Right lobe of liver (tissue), 6 donors: ENCODE measurements at regions not wholly inside any gene's neighbourhood (a gene's known extent, or its start where the extent isn't known, plus 50 kb on each side); places are given as distances from the start of the nearest gene placed in this dataset.

ENCODE experiments used
- ATAC-seq, 4 donors: fragments of 200-7000 bp; cut with Tn5 transposase; one replicate each; pipeline ENCODE4 v1.9.1; 2020; ENCODE audit warnings: mild to moderate bottlenecking in 4 of 4, moderate library complexity in 4 of 4
- DNase-seq, 3 donors: peaks; one replicate each; pipeline ENCODE4 v3.0.0-alpha.2; 2020
- H3K27ac ChIP-seq, 3 donors: fragments of 200-600 bp; one replicate each; pipeline ENCODE4 v1.8.0; 2022
- H3K27me3 ChIP-seq, 2 donors: fragments of 200-600 bp; one replicate each; pipeline ENCODE4 v1.8.0; 2022
- H3K36me3 ChIP-seq, 4 donors: fragments of 200-600 bp; sonication (generic) in 1 of 4; one replicate each; pipeline versions ENCODE4 v1.5.1 to v1.8.0; 2017 to 2022; ENCODE audit warnings: control low read depth in 1 of 4
- H3K4me1 ChIP-seq, 4 donors: fragments of 200-600 bp; sonication (generic) in 1 of 4; one replicate each; pipeline versions ENCODE4 v1.5.1 to v1.8.0; 2017 to 2022; ENCODE audit warnings: control low read depth in 1 of 4
- H3K4me3 ChIP-seq, 3 donors: fragments of 200-600 bp; one replicate each; pipeline ENCODE4 v1.8.0; 2022
- H3K9me3 ChIP-seq, 4 donors: fragments of 200-600 bp; sonication (generic) in 1 of 4; one replicate each; pipeline versions ENCODE4 v1.5.1 to v1.8.0; 2017 to 2022; ENCODE audit warnings: control low read depth in 1 of 4
- POLR2A ChIP-seq: fragments of 450-650 bp; IDR thresholded peaks from one replicate; pipeline ENCODE4 v1.6.1; 2017; ENCODE audit warnings: antibody characterized with exemption, mild to moderate bottlenecking
- WGBS: methylation state at CpG from one replicate; pipeline ENCODE4 v1.1.6; 2018; ENCODE audit warnings: low coverage, low lambda C conversion rate; ENCODE audit not compliant: insufficient coverage; ENCODE audit errors: missing lambda C conversion rate; 5-methylcytosine and 5-hydroxymethylcytosine counted together
- intact Hi-C, 2 donors: fragments of 100-400 bp; cut with DNase I; formaldehyde crosslinking; loops; one replicate each; pipeline versions ENCODE4 v1.11.2 to v1.14.1; 2022
- TF ChIP-seq, protein P1 (sequence below), 4 donors: fragments of 200-600 bp in 3 of 4; fragments of 450-650 bp in 1 of 4; IDR thresholded peaks; one replicate each; pipeline versions ENCODE4 v1.5.1 to v1.8.0; 2016 to 2022; ENCODE audit warnings: antibody characterized with exemption in 4 of 4, mild to moderate bottlenecking in 2 of 4
- donor health status: DM: no; HTN: yes; CAD: no.
- donor health status: DM: no; HTN: no; CAD: no.
- donor health status: DM: no; HTN: no; CAD: no.
- donor health status: DM: no; HTN: yes; CAD: no.
- donor health status: DM: no; HTN: yes; CAD: no.

DNA sequence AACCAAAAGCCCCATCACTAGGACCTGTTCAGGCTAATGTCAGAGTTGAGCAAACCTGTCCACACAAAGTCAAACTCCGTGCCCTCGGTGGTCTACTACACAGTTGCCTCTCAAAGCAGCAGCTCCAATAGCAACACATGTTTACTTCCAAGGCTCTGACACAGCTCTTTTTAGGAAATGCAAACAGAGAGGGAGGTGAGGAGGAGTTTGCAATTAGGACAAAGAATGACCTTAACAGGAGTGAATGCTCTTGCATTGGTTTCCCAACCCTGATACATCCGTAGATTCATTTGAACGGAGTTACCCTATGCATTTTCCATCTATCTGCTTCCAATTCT lies 64.8 kb upstream of the GOLGA8B start:
- Histone ChIP-seq H3K36me3 (no peaks in the 10 kb centered on the region), H3K27me3 (no peaks in the 10 kb centered on the region), H3K27ac (no peak overlapping the region), H3K9me3 (no peaks in the 10 kb centered on the region), H3K4me3 (no peak overlapping the region), H3K4me1 (no peaks in the 10 kb centered on the region)
- ATAC-seq (no peak), DNase-seq (no peak)
- 27% methylated on average over 4 of the region's 4 CpGs for WGBS
- no peak for TF ChIP-seq POLR2A
- TF ChIP-seq, protein P1, sequence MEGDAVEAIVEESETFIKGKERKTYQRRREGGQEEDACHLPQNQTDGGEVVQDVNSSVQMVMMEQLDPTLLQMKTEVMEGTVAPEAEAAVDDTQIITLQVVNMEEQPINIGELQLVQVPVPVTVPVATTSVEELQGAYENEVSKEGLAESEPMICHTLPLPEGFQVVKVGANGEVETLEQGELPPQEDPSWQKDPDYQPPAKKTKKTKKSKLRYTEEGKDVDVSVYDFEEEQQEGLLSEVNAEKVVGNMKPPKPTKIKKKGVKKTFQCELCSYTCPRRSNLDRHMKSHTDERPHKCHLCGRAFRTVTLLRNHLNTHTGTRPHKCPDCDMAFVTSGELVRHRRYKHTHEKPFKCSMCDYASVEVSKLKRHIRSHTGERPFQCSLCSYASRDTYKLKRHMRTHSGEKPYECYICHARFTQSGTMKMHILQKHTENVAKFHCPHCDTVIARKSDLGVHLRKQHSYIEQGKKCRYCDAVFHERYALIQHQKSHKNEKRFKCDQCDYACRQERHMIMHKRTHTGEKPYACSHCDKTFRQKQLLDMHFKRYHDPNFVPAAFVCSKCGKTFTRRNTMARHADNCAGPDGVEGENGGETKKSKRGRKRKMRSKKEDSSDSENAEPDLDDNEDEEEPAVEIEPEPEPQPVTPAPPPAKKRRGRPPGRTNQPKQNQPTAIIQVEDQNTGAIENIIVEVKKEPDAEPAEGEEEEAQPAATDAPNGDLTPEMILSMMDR (IDR thresholded peaks at IDR 0.05): no peak
- intact Hi-C loops: no loop called here

DNA sequence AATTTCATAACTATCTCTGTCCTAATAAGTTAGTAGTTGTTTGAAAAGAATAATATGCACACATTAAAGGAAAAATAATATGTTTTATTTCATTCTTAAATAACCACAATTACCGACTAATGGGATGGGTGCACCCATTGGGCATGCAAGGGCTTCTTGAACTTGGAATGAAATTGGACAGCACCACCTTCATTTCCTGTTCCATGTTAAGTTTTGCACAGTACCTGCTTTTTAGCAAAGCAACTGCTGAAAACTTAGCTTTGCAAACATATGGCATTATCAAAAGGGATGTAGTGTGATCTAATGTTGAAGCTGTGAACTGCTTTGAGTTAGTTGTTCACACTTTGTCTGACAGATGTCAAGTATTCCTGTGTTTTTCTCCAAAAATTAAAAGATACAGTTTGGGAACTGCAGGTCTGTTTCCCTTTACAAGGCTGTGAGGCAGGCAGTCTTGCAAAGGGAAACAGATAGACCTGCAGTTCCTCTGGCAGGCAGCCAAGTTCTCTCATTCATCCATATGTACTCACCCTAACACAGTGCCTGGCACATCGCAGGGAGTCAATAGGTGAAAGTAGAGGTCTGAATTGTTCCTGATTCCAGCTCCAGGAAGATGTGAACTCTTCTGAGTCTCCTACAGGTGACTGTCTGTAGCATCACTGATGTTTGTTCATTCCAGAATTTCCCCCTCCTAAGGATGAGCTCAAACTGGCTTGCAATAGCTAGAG lies 64.3 kb upstream of the GOLGA8B start:
- no peaks in the 10 kb centered on the region for H3K4me1 ChIP-seq
- intact Hi-C loops: no loop called here
- 58% methylated on average over 1 of the region's 2 CpGs for WGBS
- H3K27me3 ChIP-seq: no peaks in the 10 kb centered on the region
- TF ChIP-seq, protein P1 (IDR thresholded peaks at IDR 0.05): no peak
- no peak for TF ChIP-seq POLR2A
- H3K27ac ChIP-seq: no peak overlapping the region
- H3K36me3 ChIP-seq: no peaks in the 10 kb centered on the region
- ATAC-seq (no peak), DNase-seq (no peak)
- H3K9me3 ChIP-seq: no peaks in the 10 kb centered on the region
- H3K4me3 ChIP-seq: no peak overlapping the region

DNA sequence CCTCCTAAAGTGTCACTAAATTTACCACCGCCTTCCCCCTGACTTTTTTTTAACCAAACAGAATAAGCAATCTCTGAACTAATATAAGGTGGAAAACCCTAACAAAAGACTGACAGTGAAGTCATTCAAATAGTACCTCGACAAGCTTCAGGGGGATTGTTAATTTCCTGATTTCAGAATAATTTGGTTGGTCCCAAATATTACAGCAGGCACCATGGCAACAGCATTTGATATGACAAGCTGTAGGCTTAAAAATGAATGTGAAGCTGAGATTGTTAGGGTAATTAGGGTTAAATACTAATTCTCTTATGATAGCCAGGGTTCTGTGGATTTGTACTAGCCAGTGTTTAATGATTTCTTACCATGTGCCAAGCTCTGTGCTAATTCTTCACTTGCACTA lies 63.5 kb upstream of the GOLGA8B start:
- DNase-seq (no peak), ATAC-seq (no peak)
- Histone ChIP-seq H3K27me3 (no peaks in the 10 kb centered on the region), H3K9me3 (no peaks in the 10 kb centered on the region), H3K27ac (no peak overlapping the region), H3K4me3 (no peak overlapping the region), H3K36me3 (no peaks in the 10 kb centered on the region), H3K4me1 (no peaks in the 10 kb centered on the region)
- WGBS: 52% methylated on average over 2 of the region's 2 CpGs
- no peak for TF ChIP-seq POLR2A
- TF ChIP-seq, protein P1 (IDR thresholded peaks at IDR 0.05): no peak
- intact Hi-C loops: no loop called here

DNA sequence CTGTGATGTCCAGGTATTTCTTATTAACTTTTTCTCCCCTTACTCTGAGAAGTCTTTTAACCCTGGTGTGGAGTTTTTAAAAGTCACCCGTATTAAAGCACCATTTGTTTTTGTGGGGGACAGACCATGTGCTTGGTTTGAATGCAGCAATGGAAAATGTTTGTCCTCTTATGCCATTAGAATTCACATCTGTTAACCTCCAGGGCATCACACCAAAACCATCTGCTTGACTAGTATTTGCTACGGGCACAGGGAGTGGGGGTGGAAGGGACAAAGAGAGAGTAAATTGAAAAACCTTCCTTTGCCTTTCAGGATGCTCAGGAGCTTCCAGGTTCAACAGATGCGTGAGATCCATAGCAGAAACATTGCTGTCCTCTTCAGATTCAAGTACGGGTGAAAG lies 61.4 kb upstream of the GOLGA8B start:
- no peaks in the 10 kb centered on the region for H3K4me1 ChIP-seq
- no peak for DNase-seq
- ATAC-seq: no peak
- intact Hi-C loops: no loop called here
- no peaks in the 10 kb centered on the region for H3K36me3 ChIP-seq
- TF ChIP-seq, protein P1 (IDR thresholded peaks at IDR 0.05): no peak
- TF ChIP-seq POLR2A: no peak
- H3K4me3 ChIP-seq: no peak overlapping the region
- no peaks in the 10 kb centered on the region for H3K9me3 ChIP-seq
- no peak overlapping the region for H3K27ac ChIP-seq
- 65% methylated on average over 4 of the region's 4 CpGs for WGBS
- H3K27me3 ChIP-seq: no peaks in the 10 kb centered on the region

DNA sequence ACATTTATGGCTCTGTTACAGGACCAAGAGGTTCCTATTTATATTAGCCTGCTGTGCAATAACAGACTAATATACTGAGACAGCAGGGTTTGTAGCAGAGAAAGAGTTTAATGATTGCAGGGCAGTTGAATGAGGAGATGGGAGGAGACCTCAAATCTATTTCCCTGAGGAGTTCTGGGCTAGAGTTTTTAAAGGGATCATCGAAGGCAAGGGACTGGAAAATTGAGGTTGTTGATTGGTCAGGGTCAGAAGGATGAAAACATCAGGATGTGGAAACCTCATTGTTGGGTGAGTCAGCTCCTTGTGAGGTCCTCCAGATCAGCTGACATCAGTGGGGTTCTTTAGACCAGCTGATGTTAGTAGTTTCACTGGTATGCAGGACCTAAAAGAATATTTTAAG lies 60.6 kb upstream of the GOLGA8B start:
- no peaks in the 10 kb centered on the region for H3K4me1 ChIP-seq
- H3K4me3 ChIP-seq: no peak overlapping the region
- ATAC-seq (no peak), DNase-seq (no peak)
- H3K27me3 ChIP-seq: no peaks in the 10 kb centered on the region
- no peaks in the 10 kb centered on the region for H3K36me3 ChIP-seq
- H3K27ac ChIP-seq: no peak overlapping the region
- H3K9me3 ChIP-seq: no peaks in the 10 kb centered on the region
- WGBS: 36% methylated on average over 1 of the region's 1 CpG
- intact Hi-C loops: no loop called here
- TF ChIP-seq POLR2A: no peak
- TF ChIP-seq, protein P1 (IDR thresholded peaks at IDR 0.05): no peak
